ENCODE measurements at regions not wholly inside any gene's neighbourhood (a gene's known extent, or its start where the extent isn't known, plus 50 kb on each side); places are given as distances from the start of the nearest gene placed in this dataset.
A peak's percentile ranks its signal among the peaks of the same experiment; 100 is the strongest.

DNA sequence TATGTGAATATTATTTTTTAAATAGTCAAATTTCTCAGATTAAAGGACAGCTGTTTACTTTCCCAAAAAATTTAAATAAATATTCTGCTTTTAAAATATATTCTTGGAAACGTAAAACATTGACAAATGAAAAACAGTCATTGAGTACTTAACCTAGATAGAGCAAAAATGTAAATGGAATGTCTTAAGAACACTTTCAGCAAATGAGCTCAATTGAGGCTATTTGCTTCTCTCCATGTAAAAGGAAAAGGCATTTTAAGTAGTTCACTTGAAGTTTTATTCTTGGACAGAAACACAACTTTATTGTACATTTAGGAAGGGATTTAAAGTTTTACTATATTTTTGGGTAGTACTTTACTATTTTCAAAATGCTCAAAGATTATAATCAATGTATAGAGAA, 983.6 kb upstream of the TYRP1 start:
- DNase-seq (peak in 1 of 4 donors; percentile 7), ATAC-seq (peak; percentile 60)
- no peak overlapping the region for H3K4me3 ChIP-seq
- TF ChIP-seq, protein P1, sequence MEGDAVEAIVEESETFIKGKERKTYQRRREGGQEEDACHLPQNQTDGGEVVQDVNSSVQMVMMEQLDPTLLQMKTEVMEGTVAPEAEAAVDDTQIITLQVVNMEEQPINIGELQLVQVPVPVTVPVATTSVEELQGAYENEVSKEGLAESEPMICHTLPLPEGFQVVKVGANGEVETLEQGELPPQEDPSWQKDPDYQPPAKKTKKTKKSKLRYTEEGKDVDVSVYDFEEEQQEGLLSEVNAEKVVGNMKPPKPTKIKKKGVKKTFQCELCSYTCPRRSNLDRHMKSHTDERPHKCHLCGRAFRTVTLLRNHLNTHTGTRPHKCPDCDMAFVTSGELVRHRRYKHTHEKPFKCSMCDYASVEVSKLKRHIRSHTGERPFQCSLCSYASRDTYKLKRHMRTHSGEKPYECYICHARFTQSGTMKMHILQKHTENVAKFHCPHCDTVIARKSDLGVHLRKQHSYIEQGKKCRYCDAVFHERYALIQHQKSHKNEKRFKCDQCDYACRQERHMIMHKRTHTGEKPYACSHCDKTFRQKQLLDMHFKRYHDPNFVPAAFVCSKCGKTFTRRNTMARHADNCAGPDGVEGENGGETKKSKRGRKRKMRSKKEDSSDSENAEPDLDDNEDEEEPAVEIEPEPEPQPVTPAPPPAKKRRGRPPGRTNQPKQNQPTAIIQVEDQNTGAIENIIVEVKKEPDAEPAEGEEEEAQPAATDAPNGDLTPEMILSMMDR (IDR thresholded peaks at IDR 0.05): no peak
- intact Hi-C loops (cut with DNase I): no loop called here
- no peaks in the 10 kb centered on the region for H3K4me1 ChIP-seq
- H3K9me3 ChIP-seq: peaks cover 0 to 4% of the 10 kb centered on the region in 2 donors
- no peaks in the 10 kb centered on the region for H3K36me3 ChIP-seq
- no peaks in the 10 kb centered on the region for H3K27me3 ChIP-seq
- H3K27ac ChIP-seq: no peak overlapping the region

DNA sequence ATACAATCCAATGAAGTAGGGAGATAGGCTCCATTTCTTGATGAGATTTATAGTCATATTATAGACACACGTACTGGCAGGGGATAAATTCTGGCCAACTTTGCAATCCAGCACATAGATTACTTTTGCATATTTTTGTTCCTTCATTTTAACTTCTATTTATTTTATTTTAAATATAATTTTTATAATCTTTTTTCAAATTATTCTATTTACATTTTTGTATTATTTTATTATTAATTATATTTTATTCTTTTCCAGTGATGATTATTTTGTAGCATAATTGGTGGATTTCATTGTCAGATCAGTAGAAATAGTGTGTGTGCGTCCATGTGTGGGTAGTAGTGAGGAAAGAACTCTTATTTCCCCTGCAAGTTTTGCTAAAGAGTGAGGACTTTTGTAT, 980.1 kb upstream of the TYRP1 start:
- Histone ChIP-seq H3K27me3 (no peaks in the 10 kb centered on the region), H3K9me3 (peaks cover 0 to 4% of the 10 kb centered on the region in 2 donors), H3K36me3 (no peaks in the 10 kb centered on the region), H3K27ac (no peak overlapping the region), H3K4me3 (no peak overlapping the region), H3K4me1 (no peaks in the 10 kb centered on the region)
- DNase-seq (no peak), ATAC-seq (no peak)
- intact Hi-C loops (cut with DNase I): no loop called here
- TF ChIP-seq, protein P1 (IDR thresholded peaks at IDR 0.05): no peak

DNA sequence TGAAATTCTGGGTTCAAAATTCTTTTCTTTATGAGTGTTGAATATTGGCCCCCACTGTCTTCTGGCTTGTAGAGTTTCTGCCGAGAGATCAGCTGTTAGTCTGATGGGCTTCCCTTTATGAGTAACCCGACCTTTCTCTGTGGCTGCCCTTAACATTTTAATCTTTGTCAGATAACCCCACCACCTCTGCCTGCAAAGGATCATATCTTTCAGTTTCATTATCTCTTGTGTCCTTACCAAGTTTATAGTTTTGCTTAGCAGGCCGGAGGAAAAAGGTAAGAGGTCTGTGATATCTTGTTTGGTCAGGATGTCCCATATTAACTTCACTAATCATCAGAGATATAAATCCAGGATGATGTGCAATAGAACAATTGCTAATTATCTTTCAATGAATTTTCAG, 970.2 kb upstream of the TYRP1 start:
- H3K36me3 ChIP-seq: no peaks in the 10 kb centered on the region
- ATAC-seq (no peak), DNase-seq (no peak)
- no peak overlapping the region for H3K4me3 ChIP-seq
- TF ChIP-seq, protein P1 (IDR thresholded peaks at IDR 0.05): no peak
- H3K27ac ChIP-seq: no peak overlapping the region
- intact Hi-C loops (cut with DNase I): no loop called here
- peaks cover 0 to 3% of the 10 kb centered on the region in 2 donors for H3K9me3 ChIP-seq
- H3K4me1 ChIP-seq: no peaks in the 10 kb centered on the region
- no peaks in the 10 kb centered on the region for H3K27me3 ChIP-seq

DNA sequence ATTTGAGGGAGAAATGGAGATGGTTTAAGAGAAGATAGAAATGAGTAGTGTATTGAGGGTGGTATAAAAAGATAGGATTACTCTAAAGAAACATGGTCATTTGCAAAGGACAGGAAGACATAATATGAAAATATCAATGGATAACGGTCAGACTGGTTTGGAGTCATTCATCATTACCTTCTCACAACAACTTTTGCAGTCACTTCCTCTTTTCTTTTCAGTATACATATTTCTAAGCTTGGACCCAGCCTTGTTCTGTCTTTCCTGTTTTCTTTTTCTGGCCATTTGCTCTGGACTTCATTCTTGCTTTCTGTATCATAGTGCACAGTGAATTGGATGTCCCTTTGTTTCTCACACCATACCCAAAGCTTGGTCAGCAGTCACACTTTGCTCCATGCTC, 966.5 kb upstream of the TYRP1 start:
- DNase-seq (no peak), ATAC-seq (no peak)
- Histone ChIP-seq H3K27me3 (no peaks in the 10 kb centered on the region), H3K4me1 (no peaks in the 10 kb centered on the region), H3K9me3 (peaks cover 0 to 3% of the 10 kb centered on the region in 2 donors), H3K36me3 (no peaks in the 10 kb centered on the region), H3K27ac (no peak overlapping the region), H3K4me3 (no peak overlapping the region)
- intact Hi-C loops (cut with DNase I): no loop called here
- TF ChIP-seq, protein P1 (IDR thresholded peaks at IDR 0.05): no peak

DNA sequence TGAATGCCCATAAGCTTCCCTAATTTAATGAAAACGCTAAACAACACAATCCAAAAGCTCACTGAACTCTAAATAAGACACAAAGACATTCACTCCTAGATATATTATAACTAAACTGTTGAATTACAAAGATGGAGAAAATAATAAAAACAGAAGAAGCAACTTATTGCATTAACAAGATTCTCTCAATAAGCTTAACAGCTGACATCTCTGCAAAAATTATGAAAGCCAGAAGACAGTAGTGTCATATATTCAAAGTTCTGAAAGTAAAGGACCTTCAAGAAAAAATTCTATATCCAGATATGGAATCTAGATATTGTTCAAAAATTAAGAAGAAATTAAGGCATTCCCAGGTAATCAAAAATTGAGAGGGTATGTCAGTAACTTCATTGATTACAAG, 957.8 kb upstream of the TYRP1 start:
- ATAC-seq: no peak
- Histone ChIP-seq H3K4me3 (no peak overlapping the region), H3K4me1 (no peaks in the 10 kb centered on the region), H3K9me3 (peaks cover 0 to 27% of the 10 kb centered on the region in 2 donors), H3K27me3 (no peaks in the 10 kb centered on the region), H3K36me3 (no peaks in the 10 kb centered on the region), H3K27ac (no peak overlapping the region)
- DNase-seq: no peak
- TF ChIP-seq, protein P1 (IDR thresholded peaks at IDR 0.05): no peak
- intact Hi-C loops (cut with DNase I): no loop called here

Data from left lung (tissue), 4 donors.